ENCODE measurements at regions not wholly inside any gene's neighbourhood (a gene's known extent, or its start where the extent isn't known, plus 50 kb on each side); places are given as distances from the start of the nearest gene placed in this dataset.

DNA sequence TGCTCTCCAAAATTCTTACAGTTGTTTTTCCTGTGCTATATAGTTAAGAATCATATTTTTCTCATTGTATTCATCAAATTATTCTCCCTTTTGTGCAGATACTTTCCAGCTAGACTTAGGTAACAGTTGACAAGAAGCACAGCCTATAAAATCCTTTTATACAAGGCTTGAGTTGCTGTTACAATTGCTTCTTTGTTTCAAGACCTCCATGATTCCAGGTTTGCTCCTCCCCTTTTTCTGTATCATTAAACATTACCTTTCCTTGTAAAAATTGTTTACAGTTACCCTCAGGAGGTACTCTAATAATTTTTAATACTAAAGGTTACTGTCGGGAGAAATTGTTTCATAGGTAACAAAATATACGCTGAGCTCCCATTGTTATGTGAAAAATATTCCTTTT, 192.3 kb upstream of the GRID2 start:
- no peak for DNase-seq (ENCODE audit: low read depth)

DNA sequence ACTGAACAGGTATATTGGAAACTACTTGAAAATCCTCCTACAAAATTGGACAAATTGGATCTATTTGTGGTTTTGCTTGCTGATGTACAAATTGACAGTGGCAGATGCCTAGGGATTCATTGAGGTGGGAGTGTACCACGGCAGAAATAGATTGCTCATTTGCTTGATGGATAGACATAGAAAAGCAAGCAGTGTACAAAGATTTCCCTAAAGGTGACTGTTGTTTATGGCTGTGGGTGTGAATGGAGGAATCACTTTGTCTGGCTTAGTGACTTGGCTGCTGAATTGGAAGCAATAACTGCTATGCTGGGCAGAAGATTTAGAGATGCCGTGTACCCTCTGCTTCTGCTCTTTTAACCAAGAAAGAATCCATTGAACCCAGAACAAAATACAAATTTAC, 191.0 kb upstream of the GRID2 start:
- no peak for DNase-seq (ENCODE audit: low read depth)

DNA sequence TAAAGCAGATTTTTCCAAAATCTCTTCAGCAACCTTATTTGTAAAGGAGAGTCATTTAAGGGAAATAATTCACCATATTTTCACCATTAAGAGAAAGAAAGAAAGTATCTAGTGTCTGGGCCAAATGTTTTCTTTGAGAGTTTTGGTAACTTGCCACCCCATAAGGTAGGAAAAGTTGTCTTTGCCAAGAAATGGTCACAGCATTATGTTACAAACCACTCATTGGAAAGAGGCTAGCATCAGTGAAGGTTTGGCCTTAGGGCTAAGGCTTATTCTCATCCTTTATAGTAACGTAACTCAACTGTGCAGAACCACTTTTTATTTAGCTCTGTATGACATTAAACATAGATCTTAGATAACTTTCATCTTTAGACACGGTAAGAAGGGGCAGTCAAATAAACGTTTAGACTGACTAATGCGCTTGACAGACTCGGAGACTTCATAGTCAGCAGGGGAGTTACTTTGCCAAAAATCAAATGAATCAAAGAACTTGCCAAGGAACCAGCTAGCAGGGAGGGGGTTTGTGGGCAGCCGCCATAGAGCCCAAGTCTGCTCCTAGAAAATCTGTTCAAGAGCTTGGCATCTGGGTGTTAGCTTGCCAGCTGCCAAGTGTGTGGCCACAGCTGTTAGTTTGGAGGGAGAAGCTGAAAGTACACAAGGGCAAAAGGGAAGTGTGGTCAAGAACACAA, 182.8 kb upstream of the GRID2 start:
- DNase-seq (ENCODE audit: low read depth) = no peak

DNA sequence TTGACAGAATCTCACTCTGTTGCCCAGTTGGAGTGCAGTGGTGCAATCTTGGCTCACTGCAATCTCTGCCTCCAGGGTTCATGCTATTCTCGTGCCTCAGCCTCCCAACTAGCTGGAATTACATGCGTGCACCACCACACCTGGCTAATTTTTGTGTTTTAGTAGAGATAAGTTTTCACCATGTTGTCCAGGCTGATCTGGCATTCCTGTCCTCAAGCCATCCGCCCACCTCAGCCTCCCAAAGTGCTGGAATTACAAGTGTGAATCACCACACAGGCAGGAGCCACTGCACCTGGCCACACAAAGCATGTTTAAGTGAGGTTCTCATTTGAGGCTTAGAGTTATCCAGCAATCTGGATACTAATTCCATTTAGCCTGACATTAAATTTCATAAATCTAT, 180.9 kb upstream of the GRID2 start:
- no peak for DNase-seq (ENCODE audit: low read depth)

DNA sequence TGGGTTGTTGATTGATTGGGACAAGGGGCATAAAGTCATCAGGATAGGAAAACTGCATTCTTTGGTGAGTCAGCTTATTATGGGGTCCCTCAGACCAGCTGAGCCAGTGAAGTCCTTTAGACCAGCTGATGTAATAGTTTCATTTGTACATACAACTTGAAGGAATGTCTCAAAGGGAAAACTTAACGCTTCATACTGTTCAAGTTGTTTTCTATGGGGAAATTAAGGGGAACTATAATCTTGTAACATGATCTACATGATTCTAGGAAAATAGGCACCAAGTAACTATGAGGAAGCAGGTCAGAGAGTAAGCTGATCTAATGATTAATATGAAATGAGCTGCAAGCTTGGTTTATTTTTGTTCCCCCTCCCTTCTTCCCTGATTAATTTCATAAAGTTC, 175.1 kb upstream of the GRID2 start:
- DNase-seq (ENCODE audit: low read depth) = no peak

DNA sequence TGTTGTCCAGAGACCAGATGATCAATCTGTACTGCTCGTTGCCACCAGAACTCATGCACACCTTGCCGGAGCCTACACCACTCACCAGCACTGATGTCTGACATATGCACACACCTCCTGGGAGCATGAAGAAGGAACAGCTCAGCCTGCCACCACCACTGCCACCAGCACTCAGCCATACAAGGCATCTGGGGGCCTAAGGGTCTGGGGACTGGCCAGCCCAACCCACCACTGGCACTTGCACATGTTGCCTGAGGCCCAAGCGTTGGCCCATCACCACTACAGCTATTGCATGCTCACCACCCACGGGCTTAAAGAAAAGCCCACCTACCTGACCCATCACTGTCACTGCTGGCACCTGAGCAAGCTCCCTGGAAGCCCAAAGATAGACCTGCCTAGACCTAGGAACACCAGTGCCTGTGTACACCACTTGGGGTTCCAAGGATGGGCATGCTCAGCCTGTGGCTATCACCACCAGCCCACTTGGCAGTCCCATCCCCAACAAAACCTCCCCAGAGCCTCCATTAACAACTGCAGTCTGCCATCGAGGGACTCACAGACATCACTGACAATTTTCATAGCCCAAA, 174.3 kb upstream of the GRID2 start:
- no peak for DNase-seq (ENCODE audit: low read depth)

GRCh38 chr4:92136434-92136833, 167.3 kb upstream of the GRID2 start:
- DNase-seq (ENCODE audit: low read depth) = no peak

- DNase-seq (ENCODE audit: low read depth) = peak; percentile 20
These were observed 140.4 kb upstream of the GRID2 start for GRCh38 chr4:92163348-92163747.

- DNase-seq (ENCODE audit: low read depth) = no peak
These were observed 133.4 kb upstream of the GRID2 start for GRCh38 chr4:92170340-92170739.

- no peak for DNase-seq (ENCODE audit: low read depth)
These were observed 131.6 kb upstream of the GRID2 start for GRCh38 chr4:92172203-92172602.

DNA sequence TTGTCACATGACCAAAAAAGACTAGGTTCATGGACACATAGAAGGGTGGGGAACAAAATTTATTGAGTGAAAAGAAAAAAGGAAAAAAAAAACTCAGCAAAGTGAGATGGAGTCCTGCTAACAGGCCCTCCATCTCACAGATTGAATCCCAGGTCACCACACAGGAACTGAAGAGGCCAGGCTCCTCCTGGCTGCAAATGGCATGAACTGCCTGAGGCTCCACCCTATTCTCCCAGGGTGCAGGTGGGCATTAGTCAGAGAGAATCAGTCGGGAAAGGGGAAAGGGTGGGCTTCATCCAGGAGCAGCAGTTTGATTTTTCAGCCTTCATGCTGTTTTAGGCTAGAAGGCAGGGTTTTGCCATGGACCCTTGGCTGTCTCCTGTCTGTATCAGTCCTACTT, 128.5 kb upstream of the GRID2 start:
- DNase-seq (ENCODE audit: low read depth) = no peak

- no peak for DNase-seq (ENCODE audit: low read depth)
These were observed 121.6 kb upstream of the GRID2 start for GRCh38 chr4:92182006-92182735.

- DNase-seq (ENCODE audit: low read depth) = no peak
These were observed 120.9 kb upstream of the GRID2 start for GRCh38 chr4:92182736-92183407.

DNA sequence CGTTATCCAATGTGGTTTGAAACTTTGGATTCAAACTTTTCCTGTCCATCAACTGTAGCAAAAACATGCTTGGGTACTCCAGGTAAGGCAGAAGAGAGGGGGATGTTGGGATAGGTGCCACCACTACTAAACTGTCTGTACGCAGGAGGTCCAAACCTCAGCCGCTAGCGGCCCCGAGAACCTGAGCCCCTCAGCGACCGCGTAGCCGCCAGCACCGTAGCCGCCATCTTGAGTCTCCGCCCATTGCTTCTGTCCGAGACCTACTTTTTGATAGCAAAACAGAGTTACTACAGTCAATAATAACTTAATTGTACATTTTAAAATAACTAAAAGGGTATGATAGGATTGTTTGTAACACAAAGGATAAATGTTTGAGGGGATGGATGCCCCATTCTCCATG, 119.9 kb upstream of the GRID2 start:
- no peak for DNase-seq (ENCODE audit: low read depth)

GRCh38 chr4:92184566-92184965, 119.2 kb upstream of the GRID2 start:
- no peak for DNase-seq (ENCODE audit: low read depth)

DNA sequence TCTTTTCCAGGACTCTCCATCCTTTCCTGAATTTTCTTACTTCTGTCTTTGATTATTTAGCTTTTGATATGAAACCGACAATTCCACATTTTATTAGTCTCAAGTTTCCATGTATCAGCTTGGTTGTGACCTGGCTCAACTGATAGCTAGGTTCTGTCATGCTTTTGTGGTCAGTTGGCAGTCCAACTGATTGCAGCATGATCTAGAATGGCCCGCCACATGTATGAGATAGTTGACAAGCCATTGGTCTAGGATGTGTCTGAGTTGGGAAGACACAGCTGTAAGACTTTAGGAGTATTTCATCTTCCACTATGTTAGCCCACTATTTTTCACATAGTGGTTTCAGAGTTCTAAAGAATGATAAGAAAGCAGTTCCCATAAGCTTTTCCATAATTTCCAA, 117.5 kb upstream of the GRID2 start:
- DNase-seq (ENCODE audit: low read depth) = no peak

GRCh38 chr4:92189146-92189545, 114.6 kb upstream of the GRID2 start:
- DNase-seq (ENCODE audit: low read depth) = no peak

DNA sequence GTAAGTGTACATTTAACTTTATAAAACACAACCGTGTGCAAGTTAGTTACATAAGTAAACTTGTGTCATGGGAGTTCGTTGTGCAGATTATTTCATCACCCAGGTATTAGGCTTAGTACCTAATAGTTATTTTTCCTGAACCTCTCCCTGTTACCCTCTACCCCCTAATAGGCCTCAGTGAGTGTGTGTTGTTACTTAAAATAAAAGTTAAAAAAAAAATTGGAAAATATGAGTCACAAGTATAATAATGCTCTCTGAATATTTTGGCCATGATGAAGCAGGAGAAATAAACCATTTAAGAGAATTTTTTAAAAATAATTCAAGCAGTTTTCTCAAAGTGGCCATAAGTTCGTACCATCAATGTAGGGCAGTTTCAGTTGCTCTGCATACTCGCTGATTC, 105.1 kb upstream of the GRID2 start:
- DNase-seq (ENCODE audit: low read depth) = peak; percentile 27

- no peak for DNase-seq (ENCODE audit: low read depth)
These were observed 104.6 kb upstream of the GRID2 start for GRCh38 chr4:92199135-92199534.

DNA sequence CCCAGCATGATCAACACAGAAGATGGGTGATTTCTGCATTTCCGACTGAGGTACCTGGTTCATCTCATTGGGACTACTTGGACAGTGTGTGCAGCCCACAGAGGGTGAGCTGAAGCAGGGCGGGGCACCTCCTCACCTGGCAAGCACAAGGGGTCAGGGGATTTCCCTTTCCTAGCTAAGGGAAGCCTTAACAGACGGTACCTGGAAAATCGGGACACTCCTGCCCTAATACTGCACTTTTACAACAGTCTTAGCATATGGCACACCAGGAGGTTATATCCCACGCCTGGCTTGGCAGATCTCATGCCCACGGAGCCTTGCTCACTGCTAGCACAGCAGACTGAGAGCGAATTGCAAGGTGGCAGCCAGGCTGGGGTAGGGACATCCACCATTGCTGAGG, 92.9 kb upstream of the GRID2 start:
- no peak for DNase-seq (ENCODE audit: low read depth)

GRCh38 chr4:92215476-92215875, 88.3 kb upstream of the GRID2 start:
- no peak for DNase-seq (ENCODE audit: low read depth)

GRCh38 chr4:92231511-92231910, 72.3 kb upstream of the GRID2 start:
- DNase-seq (ENCODE audit: low read depth) = no peak

DNA sequence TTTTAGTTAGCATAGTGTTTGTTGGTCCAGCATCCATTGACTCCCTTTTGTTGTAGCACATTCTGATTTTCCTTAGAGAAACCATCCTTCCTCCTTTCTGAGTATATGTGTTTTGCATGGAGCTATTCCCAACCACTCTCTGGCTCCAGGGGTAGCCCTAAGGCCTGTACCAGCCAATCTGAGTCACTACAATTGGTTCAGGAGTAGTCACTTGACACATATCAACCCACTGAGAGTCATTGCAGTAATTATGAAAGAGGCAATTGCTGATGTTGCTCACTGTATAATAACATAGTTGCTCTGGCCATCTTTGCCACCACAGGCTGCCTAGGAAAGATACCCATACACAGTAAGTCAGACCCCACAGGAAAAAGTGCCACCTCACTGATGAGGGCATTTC, 71.2 kb upstream of the GRID2 start:
- peak; percentile 23 for DNase-seq (ENCODE audit: low read depth)
